ENCODE measurements at regions not wholly inside any gene's neighbourhood (a gene's known extent, or its start where the extent isn't known, plus 50 kb on each side); places are given as distances from the start of the nearest gene placed in this dataset.

GRCh38 chr6:67629258-67629657 lies 1005.8 kb upstream of the ADGRB3 start:
- TF ChIP-seq CTCF (IDR thresholded peaks at IDR 0.05) = no peak
- no peak for ATAC-seq (ENCODE audit: low read depth)
- Mint-ChIP-seq H3K9me3 (peaks cover 3% of the 10 kb centered on the region), H3K27me3 (no peaks in the 10 kb centered on the region), H3K4me3 (no peak overlapping the region), H3K4me1 (no peaks in the 10 kb centered on the region), H3K36me3 (ENCODE audit: low read depth) (no peaks in the 10 kb centered on the region), H3K27ac (no peak overlapping the region)
- ChIA-PET CTCF (no interaction called here), POLR2A (no interaction called here)
- DNase-seq = no peak
- intact Hi-C loops (cut with micrococcal nuclease) = no loop called here

- POLR2A ChIA-PET = no interaction called here
- H3K36me3 Mint-ChIP-seq (ENCODE audit: low read depth) = no peaks in the 10 kb centered on the region
- H3K4me1 Mint-ChIP-seq = no peaks in the 10 kb centered on the region
- intact Hi-C loops (cut with micrococcal nuclease) = no loop called here
- no peak overlapping the region for H3K27ac Mint-ChIP-seq
- DNase-seq (no peak), ATAC-seq (ENCODE audit: low read depth) (no peak)
- H3K27me3 Mint-ChIP-seq = no peaks in the 10 kb centered on the region
- no peak for TF ChIP-seq CTCF (IDR thresholded peaks at IDR 0.05)
- no peak overlapping the region for H3K4me3 Mint-ChIP-seq
- H3K9me3 Mint-ChIP-seq = peaks cover 3% of the 10 kb centered on the region
- CTCF ChIA-PET = no interaction called here
These were observed 1019.3 kb upstream of the ADGRB3 start for GRCh38 chr6:67615796-67616195.

- Mint-ChIP-seq H3K4me1 (no peaks in the 10 kb centered on the region), H3K27me3 (no peaks in the 10 kb centered on the region), H3K9me3 (peaks cover 2% of the 10 kb centered on the region), H3K27ac (no peak overlapping the region), H3K4me3 (no peak overlapping the region), H3K36me3 (ENCODE audit: low read depth) (no peaks in the 10 kb centered on the region)
- intact Hi-C loops (cut with micrococcal nuclease) = no loop called here
- ATAC-seq (ENCODE audit: low read depth) (no peak), DNase-seq (no peak)
- no peak for TF ChIP-seq CTCF (IDR thresholded peaks at IDR 0.05)
- ChIA-PET CTCF (no interaction called here), POLR2A (no interaction called here)
These were observed 1026.9 kb upstream of the ADGRB3 start for GRCh38 chr6:67608099-67608749.

GRCh38 chr6:67606906-67607828 lies 1027.9 kb upstream of the ADGRB3 start:
- H3K9me3 Mint-ChIP-seq = peaks cover 2% of the 10 kb centered on the region
- CTCF ChIA-PET = no interaction called here

More at GRCh38 chr6:67606906-67607828, 1027.9 kb upstream of the ADGRB3 start:
- ATAC-seq (ENCODE audit: low read depth) (no peak), DNase-seq (no peak)
- POLR2A ChIA-PET = no interaction called here
- no peak for TF ChIP-seq CTCF (IDR thresholded peaks at IDR 0.05)
- Mint-ChIP-seq H3K27me3 (no peaks in the 10 kb centered on the region), H3K27ac (no peak overlapping the region), H3K36me3 (ENCODE audit: low read depth) (no peaks in the 10 kb centered on the region), H3K4me3 (no peak overlapping the region), H3K4me1 (no peaks in the 10 kb centered on the region)
- intact Hi-C loops (cut with micrococcal nuclease) = no loop called here

Measured in activated B cell treated with CpG ODN at 0.5 μM for 24 hours (primary cell).